ENCODE measurements at regions not wholly inside any gene's neighbourhood (a gene's known extent, or its start where the extent isn't known, plus 50 kb on each side); places are given as distances from the start of the nearest gene placed in this dataset.
A peak's percentile ranks its signal among the peaks of the same experiment; 100 is the strongest.

DNA sequence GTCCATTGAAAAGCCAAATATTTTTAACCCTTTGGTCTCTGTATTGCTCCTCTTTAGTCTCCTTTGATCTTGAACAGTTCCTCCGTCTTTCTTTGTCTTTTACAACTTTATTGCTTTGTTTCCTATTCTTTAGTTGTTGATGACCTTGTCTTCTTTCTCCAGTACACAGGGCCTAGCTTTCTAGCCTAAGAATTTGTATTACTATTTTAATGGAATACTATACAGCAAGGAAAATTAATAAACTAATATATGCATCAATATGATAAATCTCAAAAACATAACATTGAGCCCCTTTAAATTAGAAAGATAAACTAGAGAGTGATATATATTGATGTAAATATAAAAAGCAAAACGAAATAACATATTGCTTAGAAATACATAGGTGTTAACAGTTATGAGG lies 88.7 kb downstream of the NR1D2 start:
- TF ChIP-seq, protein P1, sequence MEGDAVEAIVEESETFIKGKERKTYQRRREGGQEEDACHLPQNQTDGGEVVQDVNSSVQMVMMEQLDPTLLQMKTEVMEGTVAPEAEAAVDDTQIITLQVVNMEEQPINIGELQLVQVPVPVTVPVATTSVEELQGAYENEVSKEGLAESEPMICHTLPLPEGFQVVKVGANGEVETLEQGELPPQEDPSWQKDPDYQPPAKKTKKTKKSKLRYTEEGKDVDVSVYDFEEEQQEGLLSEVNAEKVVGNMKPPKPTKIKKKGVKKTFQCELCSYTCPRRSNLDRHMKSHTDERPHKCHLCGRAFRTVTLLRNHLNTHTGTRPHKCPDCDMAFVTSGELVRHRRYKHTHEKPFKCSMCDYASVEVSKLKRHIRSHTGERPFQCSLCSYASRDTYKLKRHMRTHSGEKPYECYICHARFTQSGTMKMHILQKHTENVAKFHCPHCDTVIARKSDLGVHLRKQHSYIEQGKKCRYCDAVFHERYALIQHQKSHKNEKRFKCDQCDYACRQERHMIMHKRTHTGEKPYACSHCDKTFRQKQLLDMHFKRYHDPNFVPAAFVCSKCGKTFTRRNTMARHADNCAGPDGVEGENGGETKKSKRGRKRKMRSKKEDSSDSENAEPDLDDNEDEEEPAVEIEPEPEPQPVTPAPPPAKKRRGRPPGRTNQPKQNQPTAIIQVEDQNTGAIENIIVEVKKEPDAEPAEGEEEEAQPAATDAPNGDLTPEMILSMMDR (IDR thresholded peaks at IDR 0.05), result no peak
- DNase-seq (ENCODE audit: low spot score), result no peak

DNA sequence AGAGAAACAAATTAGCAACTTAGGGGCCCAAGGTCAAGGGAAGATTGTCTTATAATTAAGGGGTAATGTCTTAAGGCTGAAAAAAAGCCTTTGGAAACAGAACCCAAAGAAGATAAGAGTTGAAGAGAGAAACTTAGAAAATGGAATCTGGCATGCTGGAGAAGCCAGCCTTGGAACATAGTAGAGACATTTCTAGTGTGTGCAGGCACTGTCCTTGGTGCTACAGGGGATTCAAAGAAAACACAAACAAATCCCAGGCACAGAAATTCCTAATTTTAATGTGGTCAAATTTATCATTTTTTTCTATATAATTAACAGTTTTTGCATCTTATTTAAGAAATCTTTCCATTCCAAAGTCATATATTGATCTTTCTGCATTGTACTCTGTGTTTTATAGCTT lies 89.4 kb downstream of the NR1D2 start:
- ATAC-seq (ENCODE audit: low FRiP score) (no peak), DNase-seq (ENCODE audit: low spot score) (no peak)
- TF ChIP-seq, protein P1 (IDR thresholded peaks at IDR 0.05), result no peak

More for the DNA sequence above, 88.7 kb downstream of the NR1D2 start:
- ATAC-seq (ENCODE audit: low FRiP score), result no peak

DNA sequence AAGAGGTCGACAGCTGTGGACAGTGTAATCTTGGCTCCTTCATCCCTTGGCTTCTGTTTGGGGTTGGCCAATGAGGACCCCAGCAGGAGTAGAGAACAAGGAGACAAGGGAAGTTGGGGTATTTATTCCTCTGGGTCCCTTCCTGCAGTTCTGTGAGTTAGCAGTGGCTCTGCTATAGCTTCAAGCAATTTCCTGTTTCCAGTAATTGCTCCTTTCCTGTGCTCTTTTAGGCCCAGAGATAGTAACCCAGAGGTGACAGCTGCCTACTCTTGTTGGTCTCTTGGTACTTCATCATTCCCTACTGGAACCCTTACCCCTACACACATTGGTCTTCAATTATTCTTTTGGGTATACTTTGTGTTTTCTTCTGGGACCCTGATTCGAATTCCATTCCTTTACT lies 92.9 kb downstream of the NR1D2 start:
- TF ChIP-seq, protein P1 (IDR thresholded peaks at IDR 0.05), result no peak
- DNase-seq (ENCODE audit: low spot score), result no peak
- no peak for ATAC-seq (ENCODE audit: low FRiP score)

DNA sequence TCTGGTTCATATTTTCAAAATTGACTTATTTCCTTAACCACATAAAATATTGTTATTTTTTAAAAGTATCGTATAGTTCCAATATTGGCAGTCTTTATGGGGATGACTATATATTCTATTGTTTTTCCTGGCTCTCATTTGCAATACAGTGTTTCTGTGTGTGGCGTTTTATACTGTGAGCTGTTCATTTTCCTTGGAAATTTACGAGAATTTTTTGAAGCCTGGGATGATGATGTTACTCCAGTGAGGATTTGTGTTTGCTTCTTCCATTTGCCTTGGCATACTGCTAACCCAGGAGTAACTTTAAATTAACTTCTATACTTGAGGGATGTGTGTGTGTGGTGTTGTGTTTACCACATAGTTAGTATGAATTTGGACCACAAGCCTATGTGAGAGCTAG lies 95.2 kb downstream of the NR1D2 start:
- no peak for ATAC-seq (ENCODE audit: low FRiP score)
- no peak for DNase-seq (ENCODE audit: low spot score)
- TF ChIP-seq, protein P1 (IDR thresholded peaks at IDR 0.05), result no peak

DNA sequence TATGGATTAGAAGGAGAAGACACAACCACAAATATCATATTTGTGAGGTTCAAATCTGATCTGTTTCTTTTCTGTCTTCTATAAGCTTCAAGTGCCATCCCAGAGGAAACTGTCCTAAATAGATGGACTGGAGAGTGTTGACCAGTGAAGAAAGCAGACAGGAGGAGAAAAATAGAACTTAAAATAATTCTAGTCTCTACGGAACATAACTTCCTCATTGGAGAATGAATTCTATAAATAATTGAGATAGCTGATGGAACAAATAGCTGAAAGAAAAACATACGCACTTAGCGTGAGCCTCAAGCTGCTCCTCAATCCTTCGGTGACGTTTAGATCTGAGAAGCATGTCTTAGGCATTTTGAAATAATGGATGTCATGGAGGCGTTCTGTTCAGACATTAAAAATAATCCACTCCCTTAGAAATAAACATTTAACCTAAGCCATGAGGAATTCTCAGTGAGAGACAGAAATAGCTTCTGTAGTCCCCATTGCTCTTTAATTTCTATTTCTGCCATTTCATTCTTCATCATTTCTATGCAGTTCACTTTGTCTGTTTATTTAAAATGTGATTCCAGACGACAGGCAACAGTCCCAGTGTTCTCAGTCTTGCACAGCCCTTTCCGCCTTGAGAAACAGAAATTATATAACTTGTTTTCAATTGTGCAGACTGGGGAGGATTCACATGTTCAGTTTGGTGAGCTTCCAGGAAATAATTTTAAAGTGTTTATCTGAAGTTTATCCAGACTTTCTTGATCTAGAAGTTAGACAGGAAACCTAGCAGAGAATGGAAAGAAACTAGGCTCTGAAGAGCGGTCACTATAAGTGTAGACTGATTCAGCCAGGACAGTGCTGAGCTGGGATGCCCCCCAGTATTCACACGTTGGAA lies 97.3 kb downstream of the NR1D2 start:
- TF ChIP-seq, protein P1 (IDR thresholded peaks at IDR 0.05), result no peak
- no peak for DNase-seq (ENCODE audit: low spot score)
- peak; percentile 52 for ATAC-seq (ENCODE audit: low FRiP score)

DNA sequence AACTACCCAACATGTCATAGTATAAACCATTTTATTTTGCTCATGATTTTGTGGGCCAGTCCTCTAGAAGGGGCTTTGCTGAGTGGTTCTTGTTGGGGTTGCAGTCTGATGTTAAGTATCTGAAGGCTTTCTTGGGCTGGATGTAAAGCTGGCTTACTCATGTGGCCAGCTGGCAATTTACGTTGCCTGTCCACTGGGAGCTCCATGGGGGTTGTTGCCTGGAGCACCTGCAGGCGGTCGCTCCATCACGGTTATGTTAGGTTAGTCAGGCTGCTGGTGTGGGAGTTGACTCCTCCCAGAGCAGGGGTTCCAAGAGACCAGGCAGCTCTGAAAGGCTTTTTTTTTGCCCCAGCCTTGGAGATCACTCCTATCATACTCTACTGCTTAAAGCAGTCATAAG lies 98.1 kb downstream of the NR1D2 start:
- TF ChIP-seq, protein P1 (IDR thresholded peaks at IDR 0.05), result no peak
- ATAC-seq (ENCODE audit: low FRiP score) (peak; percentile 15), DNase-seq (ENCODE audit: low spot score) (no peak)

DNA sequence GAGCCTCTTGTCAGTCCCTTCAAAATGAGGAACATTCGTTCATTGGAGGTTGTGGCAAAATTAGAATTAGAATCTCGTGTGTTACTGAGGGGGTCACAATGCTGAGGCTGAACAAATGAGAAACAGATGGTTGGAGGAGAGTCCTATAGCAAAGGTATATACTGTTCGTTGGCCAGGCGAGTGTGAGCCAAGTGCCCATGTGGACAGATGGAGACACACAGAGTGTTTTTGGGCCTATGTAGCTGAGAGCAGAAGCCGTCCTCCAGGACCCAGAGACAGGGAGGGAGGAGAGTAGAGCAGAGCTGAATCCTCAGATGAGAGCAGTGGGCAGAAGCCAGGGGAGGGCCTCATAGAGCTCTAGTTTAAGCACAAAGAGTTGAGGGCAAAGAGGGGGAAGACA lies 98.9 kb downstream of the NR1D2 start:
- ATAC-seq (ENCODE audit: low FRiP score) (no peak), DNase-seq (ENCODE audit: low spot score) (no peak)
- TF ChIP-seq, protein P1 (IDR thresholded peaks at IDR 0.05), result no peak

All from omental fat pad (tissue), 3 donors.